Liver (tissue), 8 donors: ENCODE measurements at regions not wholly inside any gene's neighbourhood (a gene's known extent, or its start where the extent isn't known, plus 50 kb on each side); places are given as distances from the start of the nearest gene placed in this dataset.

ENCODE experiments used
- DNase-seq: peaks from one replicate; pipeline ENCODE4 v3.0.0-alpha.2; 2017; ENCODE audit warnings: low spot score
- H3K27ac ChIP-seq, 2 donors: one replicate each; pipeline ENCODE4 v1.7.0; 2013; ENCODE audit warnings: inconsistent platforms in 2 of 2, low read length in 2 of 2, control low read depth in 1 of 2, low read depth in 1 of 2, mild to moderate bottlenecking in 1 of 2
- H3K27me3 ChIP-seq, 4 donors: one replicate each; pipeline versions ENCODE4 v1.6.1 to v1.7.0; 2013; ENCODE audit warnings: low read length in 3 of 4, inconsistent platforms in 1 of 4, mild to moderate bottlenecking in 1 of 4, moderate library complexity in 1 of 4; ENCODE audit not compliant: control insufficient read depth in 4 of 4, insufficient read depth in 4 of 4
- H3K36me3 ChIP-seq, 4 donors: one replicate each; pipeline versions ENCODE4 v1.6.1 to v1.7.0; 2013; ENCODE audit warnings: low read length in 3 of 4, mild to moderate bottlenecking in 3 of 4, low read depth in 1 of 4, moderate library complexity in 1 of 4; ENCODE audit not compliant: control insufficient read depth in 4 of 4, insufficient read depth in 3 of 4
- H3K4me1 ChIP-seq, 4 donors: one replicate each; pipeline versions ENCODE4 v1.6.1 to v1.7.0; 2013; ENCODE audit warnings: low read length in 3 of 4, mild to moderate bottlenecking in 3 of 4, moderate library complexity in 1 of 4; ENCODE audit not compliant: control insufficient read depth in 4 of 4, insufficient read depth in 4 of 4
- H3K4me3 ChIP-seq, 3 donors: one replicate each; pipeline versions ENCODE4 v1.6.1 to v1.7.0; 2013; ENCODE audit warnings: low read length in 3 of 3, control low read depth in 1 of 3, low read depth in 1 of 3, mild to moderate bottlenecking in 1 of 3
- H3K9ac ChIP-seq, 2 donors: one replicate each; pipeline ENCODE4 v1.7.0; 2013; ENCODE audit warnings: low read length in 2 of 2, mild to moderate bottlenecking in 2 of 2, moderate library complexity in 2 of 2, control low read depth in 1 of 2, low read depth in 1 of 2
- H3K9me3 ChIP-seq, 4 donors: one replicate each; pipeline versions ENCODE4 v1.6.1 to v1.7.0; 2013; ENCODE audit warnings: low read length in 3 of 4; ENCODE audit not compliant: control insufficient read depth in 4 of 4
- EGR1 ChIP-seq, 2 donors: IDR thresholded peaks; 2 replicates each; pipeline ENCODE4 v1.6.1; 2016 to 2018; ENCODE audit warnings: antibody characterized with exemption in 2 of 2, low read depth in 2 of 2
- FOXA1 ChIP-seq: IDR thresholded peaks from 2 replicates; pipeline ENCODE4 v1.6.1; 2016; ENCODE audit warnings: antibody characterized with exemption
- FOXA2 ChIP-seq: IDR thresholded peaks from 2 replicates; pipeline ENCODE4 v1.6.1; 2016; ENCODE audit warnings: antibody characterized with exemption
- GABPA ChIP-seq, 2 donors: IDR thresholded peaks in 1 of 2; conservative IDR thresholded peaks in 1 of 2; 2 replicates each; pipeline ENCODE4 v1.6.1; 2016; ENCODE audit warnings: antibody characterized with exemption in 2 of 2, mild to moderate bottlenecking in 1 of 2, moderate library complexity in 1 of 2
- HNF4A ChIP-seq, 2 donors: conservative IDR thresholded peaks; 2 replicates each; pipeline ENCODE4 v1.6.1; 2016; ENCODE audit warnings: antibody characterized with exemption in 2 of 2, mild to moderate bottlenecking in 2 of 2
- HNF4G ChIP-seq: IDR thresholded peaks from 2 replicates; pipeline ENCODE4 v1.6.1; 2016; ENCODE audit warnings: antibody characterized with exemption
- JUND ChIP-seq, 2 donors: IDR thresholded peaks; 2 replicates each; pipeline ENCODE4 v1.6.1; 2016; ENCODE audit warnings: antibody characterized with exemption in 2 of 2
- NR2F2 ChIP-seq: IDR thresholded peaks from 2 replicates; pipeline ENCODE4 v1.6.1; 2016; ENCODE audit warnings: antibody characterized with exemption
- RAD21 ChIP-seq, 2 donors: IDR thresholded peaks; 2 replicates each; pipeline ENCODE4 v1.6.1; 2016; ENCODE audit warnings: antibody characterized with exemption in 2 of 2, mild to moderate bottlenecking in 2 of 2
- RXRA ChIP-seq, 2 donors: IDR thresholded peaks; 2 replicates each; pipeline ENCODE4 v1.6.1; 2017 to 2018; ENCODE audit warnings: antibody characterized with exemption in 2 of 2, mild to moderate bottlenecking in 1 of 2
- SP1 ChIP-seq: IDR thresholded peaks from 2 replicates; pipeline ENCODE4 v1.6.1; 2018; ENCODE audit warnings: antibody characterized with exemption, mild to moderate bottlenecking
- TAF1 ChIP-seq: conservative IDR thresholded peaks from 2 replicates; pipeline ENCODE4 v1.6.1; 2016; ENCODE audit warnings: antibody characterized with exemption, mild to moderate bottlenecking
- YY1 ChIP-seq: IDR thresholded peaks from 2 replicates; pipeline ENCODE4 v1.6.1; 2016; ENCODE audit warnings: antibody characterized with exemption, mild to moderate bottlenecking
- WGBS: extraction: QIAGEN DNeasy Blood & Tissue Kit; methylation state at CpG from one replicate; pipeline ENCODE4 v1.1.7; 2013; 5-methylcytosine and 5-hydroxymethylcytosine counted together
- TF ChIP-seq, protein P1 (sequence below): fragments of 150-350 bp; IDR thresholded peaks from 2 replicates; pipeline ENCODE4 v1.5.1; 2017; ENCODE audit warnings: improper control_type of control experiment, low read depth, low read length; ENCODE audit not compliant: missing input control
- TF ChIP-seq, protein P2 (sequence below): IDR thresholded peaks from 2 replicates; pipeline ENCODE4 v1.6.1; 2016; ENCODE audit warnings: antibody characterized with exemption, mild to moderate bottlenecking
- TF ChIP-seq, protein P3 (sequence below): IDR thresholded peaks from 2 replicates; pipeline ENCODE4 v1.6.1; 2016; ENCODE audit warnings: antibody characterized with exemption
- TF ChIP-seq, protein P4 (sequence below): IDR thresholded peaks from 2 replicates; pipeline ENCODE4 v1.6.1; 2016; ENCODE audit warnings: antibody characterized with exemption
- donor health status: healthy.
- donor health status: healthy.
- donor health status: healthy.
- donor health status: healthy.
- donor health status: healthy.

DNA sequence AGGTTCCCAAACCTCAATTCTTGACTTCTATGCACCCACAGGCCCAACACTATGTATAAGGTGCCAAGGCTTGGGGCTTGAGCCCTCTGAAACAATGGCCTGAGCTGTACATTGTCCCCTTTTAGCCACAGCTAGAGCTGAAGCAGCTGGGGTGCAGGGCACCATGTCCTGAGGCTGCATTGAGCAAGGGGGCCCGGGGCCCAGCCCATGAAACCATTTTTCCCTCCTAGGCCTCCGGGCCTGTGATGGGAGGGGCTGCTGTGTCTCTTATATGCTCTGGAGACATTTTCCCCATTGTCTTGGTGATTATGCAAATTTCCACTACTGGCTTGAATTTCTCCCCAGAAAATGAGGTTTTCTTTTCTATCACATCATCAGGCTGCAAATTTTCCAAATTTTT lies 155.5 kb downstream of the FASLG start:
- no peak for TF ChIP-seq FOXA2
- TF ChIP-seq RAD21 (IDR thresholded peaks at IDR 0.05), result no peak
- TF ChIP-seq, protein P1, sequence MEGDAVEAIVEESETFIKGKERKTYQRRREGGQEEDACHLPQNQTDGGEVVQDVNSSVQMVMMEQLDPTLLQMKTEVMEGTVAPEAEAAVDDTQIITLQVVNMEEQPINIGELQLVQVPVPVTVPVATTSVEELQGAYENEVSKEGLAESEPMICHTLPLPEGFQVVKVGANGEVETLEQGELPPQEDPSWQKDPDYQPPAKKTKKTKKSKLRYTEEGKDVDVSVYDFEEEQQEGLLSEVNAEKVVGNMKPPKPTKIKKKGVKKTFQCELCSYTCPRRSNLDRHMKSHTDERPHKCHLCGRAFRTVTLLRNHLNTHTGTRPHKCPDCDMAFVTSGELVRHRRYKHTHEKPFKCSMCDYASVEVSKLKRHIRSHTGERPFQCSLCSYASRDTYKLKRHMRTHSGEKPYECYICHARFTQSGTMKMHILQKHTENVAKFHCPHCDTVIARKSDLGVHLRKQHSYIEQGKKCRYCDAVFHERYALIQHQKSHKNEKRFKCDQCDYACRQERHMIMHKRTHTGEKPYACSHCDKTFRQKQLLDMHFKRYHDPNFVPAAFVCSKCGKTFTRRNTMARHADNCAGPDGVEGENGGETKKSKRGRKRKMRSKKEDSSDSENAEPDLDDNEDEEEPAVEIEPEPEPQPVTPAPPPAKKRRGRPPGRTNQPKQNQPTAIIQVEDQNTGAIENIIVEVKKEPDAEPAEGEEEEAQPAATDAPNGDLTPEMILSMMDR, result no peak
- TF ChIP-seq RXRA (IDR thresholded peaks at IDR 0.05), result no peak
- TF ChIP-seq HNF4G, result no peak
- no peak for TF ChIP-seq FOXA1
- TF ChIP-seq, protein P2, sequence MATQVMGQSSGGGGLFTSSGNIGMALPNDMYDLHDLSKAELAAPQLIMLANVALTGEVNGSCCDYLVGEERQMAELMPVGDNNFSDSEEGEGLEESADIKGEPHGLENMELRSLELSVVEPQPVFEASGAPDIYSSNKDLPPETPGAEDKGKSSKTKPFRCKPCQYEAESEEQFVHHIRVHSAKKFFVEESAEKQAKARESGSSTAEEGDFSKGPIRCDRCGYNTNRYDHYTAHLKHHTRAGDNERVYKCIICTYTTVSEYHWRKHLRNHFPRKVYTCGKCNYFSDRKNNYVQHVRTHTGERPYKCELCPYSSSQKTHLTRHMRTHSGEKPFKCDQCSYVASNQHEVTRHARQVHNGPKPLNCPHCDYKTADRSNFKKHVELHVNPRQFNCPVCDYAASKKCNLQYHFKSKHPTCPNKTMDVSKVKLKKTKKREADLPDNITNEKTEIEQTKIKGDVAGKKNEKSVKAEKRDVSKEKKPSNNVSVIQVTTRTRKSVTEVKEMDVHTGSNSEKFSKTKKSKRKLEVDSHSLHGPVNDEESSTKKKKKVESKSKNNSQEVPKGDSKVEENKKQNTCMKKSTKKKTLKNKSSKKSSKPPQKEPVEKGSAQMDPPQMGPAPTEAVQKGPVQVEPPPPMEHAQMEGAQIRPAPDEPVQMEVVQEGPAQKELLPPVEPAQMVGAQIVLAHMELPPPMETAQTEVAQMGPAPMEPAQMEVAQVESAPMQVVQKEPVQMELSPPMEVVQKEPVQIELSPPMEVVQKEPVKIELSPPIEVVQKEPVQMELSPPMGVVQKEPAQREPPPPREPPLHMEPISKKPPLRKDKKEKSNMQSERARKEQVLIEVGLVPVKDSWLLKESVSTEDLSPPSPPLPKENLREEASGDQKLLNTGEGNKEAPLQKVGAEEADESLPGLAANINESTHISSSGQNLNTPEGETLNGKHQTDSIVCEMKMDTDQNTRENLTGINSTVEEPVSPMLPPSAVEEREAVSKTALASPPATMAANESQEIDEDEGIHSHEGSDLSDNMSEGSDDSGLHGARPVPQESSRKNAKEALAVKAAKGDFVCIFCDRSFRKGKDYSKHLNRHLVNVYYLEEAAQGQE, result no peak
- no peak for TF ChIP-seq JUND (IDR thresholded peaks at IDR 0.05)
- TF ChIP-seq YY1, result no peak
- TF ChIP-seq, protein P3, sequence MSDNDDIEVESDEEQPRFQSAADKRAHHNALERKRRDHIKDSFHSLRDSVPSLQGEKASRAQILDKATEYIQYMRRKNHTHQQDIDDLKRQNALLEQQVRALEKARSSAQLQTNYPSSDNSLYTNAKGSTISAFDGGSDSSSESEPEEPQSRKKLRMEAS, result no peak
- TF ChIP-seq EGR1 (IDR thresholded peaks at IDR 0.05; ENCODE audit: low read depth in 2 of 2), result no peak
- no peak for TF ChIP-seq SP1
- TF ChIP-seq, protein P4, sequence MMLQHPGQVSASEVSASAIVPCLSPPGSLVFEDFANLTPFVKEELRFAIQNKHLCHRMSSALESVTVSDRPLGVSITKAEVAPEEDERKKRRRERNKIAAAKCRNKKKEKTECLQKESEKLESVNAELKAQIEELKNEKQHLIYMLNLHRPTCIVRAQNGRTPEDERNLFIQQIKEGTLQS, result no peak
- TF ChIP-seq GABPA (IDR thresholded peaks at IDR 0.05 in 1 of 2, conservative IDR thresholded peaks at IDR 0.05 in 1 of 2), result no peak
- no peak for TF ChIP-seq HNF4A (conservative IDR thresholded peaks at IDR 0.05)
- no peak for TF ChIP-seq TAF1
- no peak for DNase-seq
- 97% methylated on average over 2 of the region's 2 CpGs for WGBS
- H3K36me3 ChIP-seq, result no peaks in the 10 kb centered on the region
- no peaks in the 10 kb centered on the region for H3K4me1 ChIP-seq
- no peaks in the 10 kb centered on the region for H3K27me3 ChIP-seq
- no peak overlapping the region for H3K4me3 ChIP-seq
- H3K9ac ChIP-seq, result no peak overlapping the region
- H3K27ac ChIP-seq, result no peak overlapping the region
- H3K9me3 ChIP-seq, result no peaks in the 10 kb centered on the region

DNA sequence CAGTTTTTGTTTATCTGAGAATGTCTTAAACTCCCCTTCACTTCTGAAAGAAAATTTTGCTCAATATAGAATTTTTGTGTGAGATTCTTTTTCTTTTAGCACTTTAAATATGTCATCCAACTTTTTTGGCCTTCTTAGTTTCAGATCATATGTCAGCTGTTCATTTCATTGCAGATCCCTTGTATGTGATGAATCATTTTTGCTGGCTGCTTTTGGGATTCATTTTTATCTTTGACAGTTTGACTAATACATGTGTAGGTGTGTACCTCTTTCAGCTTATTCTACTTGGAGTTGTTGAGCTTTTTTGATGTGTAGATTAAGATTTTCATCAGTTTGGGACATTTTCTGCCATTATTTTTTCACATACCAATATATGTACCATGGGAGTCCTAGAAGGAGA lies 156.8 kb downstream of the FASLG start:
- no peaks in the 10 kb centered on the region for H3K27me3 ChIP-seq
- no peaks in the 10 kb centered on the region for H3K36me3 ChIP-seq
- DNase-seq, result no peak
- no peak for TF ChIP-seq TAF1
- TF ChIP-seq GABPA (IDR thresholded peaks at IDR 0.05 in 1 of 2, conservative IDR thresholded peaks at IDR 0.05 in 1 of 2), result no peak
- no peak for TF ChIP-seq EGR1 (IDR thresholded peaks at IDR 0.05; ENCODE audit: low read depth in 2 of 2)
- TF ChIP-seq NR2F2, result no peak
- TF ChIP-seq, protein P1, result no peak
- H3K4me1 ChIP-seq, result no peaks in the 10 kb centered on the region
- H3K9ac ChIP-seq, result no peak overlapping the region
- no peak overlapping the region for H3K27ac ChIP-seq
- no peaks in the 10 kb centered on the region for H3K9me3 ChIP-seq
- no peak overlapping the region for H3K4me3 ChIP-seq
